DND-41 (cell line): ENCODE measurements at regions not wholly inside any gene's neighbourhood (a gene's known extent, or its start where the extent isn't known, plus 50 kb on each side); places are given as distances from the start of the nearest gene placed in this dataset.
A peak's percentile ranks its signal among the peaks of the same experiment; 100 is the strongest.
"Not testable (repeated sequence)": the region's sequence is repeated elsewhere in the genome, so short reads cannot be mapped to it uniquely, and the experiment has no call there.

Experiments
- ATAC-seq: fragments of 200-7000 bp; cut with Tn5 transposase; 3 replicates; pipeline ENCODE4 v1.9.1; 2021; ENCODE audit warnings: low read depth; ENCODE audit not compliant: insufficient read depth
- DNase-seq: peaks from one replicate; pipeline ENCODE4 v3.0.0-alpha.2; 2020
- H2AFZ ChIP-seq: 2 replicates; pipeline ENCODE4 v1.6.0; 2012; ENCODE audit warnings: low read depth, low read length
- H3K27ac ChIP-seq: 2 replicates; pipeline ENCODE4 v1.5.1; 2012; ENCODE audit warnings: low read length, inconsistent platforms
- H3K27me3 ChIP-seq: fragments of 200-600 bp; sonication (generic); 2 replicates; pipeline ENCODE4 v1.6.0; 2012; ENCODE audit warnings: low read length, mild to moderate bottlenecking, inconsistent platforms; ENCODE audit not compliant: insufficient read depth, poor library complexity
- H3K36me3 ChIP-seq: 2 replicates; pipeline ENCODE4 v1.5.1; 2012; ENCODE audit warnings: low read length, inconsistent platforms; ENCODE audit not compliant: insufficient read depth
- H3K4me1 ChIP-seq: 2 replicates; pipeline ENCODE4 v1.5.1; 2012; ENCODE audit warnings: mild to moderate bottlenecking, low read length; ENCODE audit not compliant: insufficient read depth
- H3K4me2 ChIP-seq: 2 replicates; pipeline ENCODE4 v1.6.0; 2012; ENCODE audit warnings: mild to moderate bottlenecking, moderate library complexity, low read length, inconsistent platforms; ENCODE audit not compliant: insufficient read depth
- H3K4me3 ChIP-seq, 2 experiments: fragments of 200-600 bp in 1 of 2; shearing (Covaris generic) in 1 of 2; 2 replicates each; pipeline ENCODE4 v1.5.1; 2012 to 2016; ENCODE audit warnings: inconsistent platforms in 2 of 2, low read length in 2 of 2, mild to moderate bottlenecking in 2 of 2, low read depth in 1 of 2, moderate library complexity in 1 of 2
- H3K79me2 ChIP-seq: 2 replicates; pipeline ENCODE4 v1.6.0; 2012; ENCODE audit warnings: low read length, inconsistent platforms; ENCODE audit not compliant: insufficient read depth
- H3K9ac ChIP-seq: 2 replicates; pipeline ENCODE4 v1.6.0; 2012; ENCODE audit warnings: low read depth, mild to moderate bottlenecking, inconsistent platforms, low read length, moderate library complexity
- H3K9me3 ChIP-seq: 2 replicates; pipeline ENCODE4 v1.5.1; 2012; ENCODE audit warnings: low read length, moderate library complexity, mild to moderate bottlenecking, inconsistent platforms; ENCODE audit not compliant: insufficient read depth, severe bottlenecking
- H4K20me1 ChIP-seq: 2 replicates; pipeline ENCODE4 v1.6.0; 2012; ENCODE audit warnings: low read length; ENCODE audit not compliant: insufficient read depth

- H3K9ac ChIP-seq, H3K9me3 ChIP-seq, H2AFZ ChIP-seq, H3K27ac ChIP-seq, DNase-seq, H3K4me3 ChIP-seq, H4K20me1 ChIP-seq, H3K4me1 ChIP-seq, H3K4me2 ChIP-seq, H3K79me2 ChIP-seq, H3K36me3 ChIP-seq, ATAC-seq, H3K27me3 ChIP-seq: not testable (repeated sequence)
These were observed 174.4 kb downstream of the ZNF479 start for GRCh38 chr7:56957737-56958408.

- not testable (repeated sequence) for H3K9me3 ChIP-seq, DNase-seq, H3K27me3 ChIP-seq, H3K36me3 ChIP-seq, H3K9ac ChIP-seq, H3K4me1 ChIP-seq, H3K27ac ChIP-seq, ATAC-seq, H3K4me3 ChIP-seq, H3K4me2 ChIP-seq, H2AFZ ChIP-seq, H3K79me2 ChIP-seq, H4K20me1 ChIP-seq
These were observed 175.2 kb downstream of the ZNF479 start for GRCh38 chr7:56957086-56957485.

DNA sequence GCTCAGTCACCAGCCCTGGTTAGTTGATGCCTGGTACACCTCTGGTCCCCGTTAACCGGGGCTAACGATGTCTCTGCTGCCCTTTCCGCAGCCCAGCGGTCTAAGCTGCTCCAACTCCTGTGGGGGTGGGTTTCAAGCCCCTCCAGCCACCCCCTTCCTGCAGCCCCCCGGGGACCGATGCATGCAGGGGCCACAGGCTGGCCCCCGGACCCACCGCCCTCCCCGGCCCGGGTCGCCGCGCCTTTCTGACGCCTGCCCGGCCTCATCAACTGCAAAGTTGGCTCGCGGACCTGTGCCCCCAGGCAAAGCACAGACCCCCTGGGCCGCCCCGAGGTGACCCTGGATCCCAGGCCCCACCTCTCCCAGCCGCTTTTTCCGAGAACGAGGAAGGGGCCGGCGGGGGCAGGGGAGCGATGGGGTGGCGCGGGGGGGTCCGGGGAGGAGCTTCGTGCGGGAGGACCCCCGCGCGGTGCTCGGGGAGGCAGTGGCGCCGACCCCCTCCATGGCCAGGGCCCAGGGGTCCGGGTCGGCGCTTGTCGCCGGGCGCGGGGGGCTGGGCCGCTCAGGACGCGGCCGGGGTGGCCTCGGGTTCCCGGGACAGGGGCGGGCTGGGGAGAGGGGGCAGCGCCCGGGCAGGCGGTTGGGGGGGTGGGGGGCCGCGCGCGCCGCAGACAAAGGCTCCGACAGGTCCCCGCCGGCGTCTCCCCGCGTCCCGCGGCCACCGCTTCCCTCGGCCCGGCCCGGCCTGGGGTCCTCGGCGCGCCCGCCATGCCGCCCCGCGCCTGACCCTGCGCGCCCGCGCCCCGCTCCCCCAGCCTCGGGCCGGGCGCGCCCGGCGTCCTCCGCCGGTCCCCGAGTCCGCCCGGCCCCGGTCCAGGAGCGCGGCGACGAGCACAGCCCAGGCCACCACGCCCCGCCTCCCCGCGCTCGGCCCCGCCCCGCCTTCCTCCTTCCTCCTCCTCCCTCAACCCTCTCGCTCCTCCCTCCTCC lies 183.6 kb downstream of the ZNF479 start:
- not testable (repeated sequence) for H3K79me2 ChIP-seq, H3K27ac ChIP-seq, H3K27me3 ChIP-seq, ATAC-seq, H4K20me1 ChIP-seq, DNase-seq, H3K4me3 ChIP-seq, H3K4me2 ChIP-seq, H2AFZ ChIP-seq, H3K9ac ChIP-seq, H3K4me1 ChIP-seq, H3K9me3 ChIP-seq, H3K36me3 ChIP-seq

DNA sequence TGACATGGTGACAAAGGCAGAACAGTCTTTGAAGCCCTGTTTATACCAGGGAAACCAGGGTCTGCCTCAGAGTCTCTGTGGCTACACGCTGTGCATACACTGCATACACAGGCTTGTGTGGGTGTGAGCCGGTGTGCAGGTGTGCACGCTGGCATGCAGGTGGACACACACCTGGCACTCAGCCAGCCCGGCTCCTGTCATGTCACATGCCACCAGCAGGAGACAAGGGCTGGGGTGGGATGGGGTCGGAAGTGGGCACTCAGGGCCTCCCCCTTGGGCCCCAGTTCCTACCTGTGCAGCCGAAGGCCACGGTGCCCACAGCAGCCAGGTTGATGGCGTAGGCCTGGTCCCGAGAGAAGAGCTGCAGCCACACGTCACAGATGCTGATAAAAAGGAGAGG lies 192.2 kb downstream of the ZNF479 start:
- H3K4me2 ChIP-seq, H2AFZ ChIP-seq, H3K79me2 ChIP-seq, H3K27ac ChIP-seq, H3K27me3 ChIP-seq, H3K9me3 ChIP-seq, H3K4me3 ChIP-seq, DNase-seq, H3K9ac ChIP-seq, H3K4me1 ChIP-seq, H3K36me3 ChIP-seq, H4K20me1 ChIP-seq: not testable (repeated sequence)
- peak; percentile 42; the same call in 2 of the 3 replicates for ATAC-seq

DNA sequence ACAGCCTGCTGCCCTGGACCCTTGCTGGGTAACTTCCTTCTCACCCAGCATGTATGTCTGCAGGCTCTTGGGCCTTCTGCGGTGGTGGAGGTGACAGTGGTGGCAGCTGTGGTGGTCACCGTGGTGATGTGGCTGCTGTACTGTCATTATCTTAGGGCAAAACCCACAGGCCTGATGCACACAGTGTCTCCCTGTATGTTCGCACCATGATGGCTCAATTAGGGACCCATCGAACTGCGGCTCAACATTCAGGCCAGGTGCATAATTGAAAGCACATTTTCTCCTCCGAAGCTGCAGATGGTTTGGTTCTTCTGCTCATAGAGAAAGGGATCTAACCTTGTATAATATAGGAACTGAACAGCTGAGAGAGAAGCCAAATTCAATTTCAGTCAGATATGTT lies 208.3 kb downstream of the ZNF479 start:
- H3K36me3 ChIP-seq, H3K27me3 ChIP-seq, H3K4me2 ChIP-seq, H3K4me1 ChIP-seq, H3K4me3 ChIP-seq, H3K9ac ChIP-seq, H2AFZ ChIP-seq, H3K9me3 ChIP-seq, H3K27ac ChIP-seq, H3K79me2 ChIP-seq, H4K20me1 ChIP-seq, DNase-seq: not testable (repeated sequence)
- ATAC-seq: peak; percentile 66

DNA sequence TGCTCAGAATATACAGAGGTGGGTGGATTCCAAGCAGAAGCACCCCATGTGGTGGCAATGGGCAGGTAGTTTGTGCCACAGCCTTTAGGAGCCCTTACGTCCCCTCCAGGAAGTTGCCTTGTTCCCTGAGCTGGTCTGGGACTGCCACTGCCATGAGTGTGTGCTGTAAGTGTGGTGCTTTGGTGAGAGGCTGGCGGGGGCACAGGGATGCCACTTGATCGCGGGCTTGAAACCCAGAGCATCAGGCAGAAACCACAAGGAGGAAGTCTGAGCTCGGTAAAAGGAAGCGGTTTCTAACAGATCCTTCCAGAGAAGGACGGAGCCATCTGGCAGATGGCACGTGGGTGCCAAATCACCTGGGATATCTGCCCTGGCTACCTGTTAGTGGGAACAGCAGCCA lies 221.3 kb downstream of the ZNF479 start:
- Histone ChIP-seq H3K4me1 (peaks cover 22% of the 10 kb centered on the region), H3K27ac (peak overlapping the region; percentile 85), H3K9ac (peak overlapping the region; percentile 39; the same call in 1 of the 2 replicates)
- not testable (repeated sequence) for H3K27me3 ChIP-seq, H3K4me2 ChIP-seq, H3K79me2 ChIP-seq, H3K9me3 ChIP-seq, H3K4me3 ChIP-seq, H3K36me3 ChIP-seq, H4K20me1 ChIP-seq, H2AFZ ChIP-seq
- peak; percentile 94 for ATAC-seq
- peak; percentile 91 for DNase-seq

DNA sequence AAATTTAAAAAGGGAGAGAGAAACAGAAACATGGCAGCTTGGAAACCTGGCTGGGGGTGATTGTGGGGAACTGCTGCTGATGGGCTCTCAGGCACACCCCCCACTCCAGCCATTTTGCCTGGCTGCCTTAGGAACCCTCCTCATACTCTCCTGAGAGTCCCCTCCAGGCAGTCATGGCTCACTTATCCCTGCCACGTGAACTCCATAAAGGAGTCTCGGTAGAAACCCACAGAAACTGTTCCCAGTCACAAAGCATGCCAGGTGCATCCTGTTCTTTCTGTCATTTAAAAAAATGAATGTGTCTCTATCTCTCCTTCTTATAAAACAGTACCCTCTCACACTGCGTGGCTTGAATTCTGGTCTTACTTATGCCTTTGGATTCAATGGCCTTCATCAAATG lies 242.8 kb downstream of the ZNF479 start:
- not testable (repeated sequence) for H3K4me2 ChIP-seq, H4K20me1 ChIP-seq, H3K79me2 ChIP-seq, H3K27me3 ChIP-seq, H3K9me3 ChIP-seq, H2AFZ ChIP-seq, H3K4me3 ChIP-seq, H3K36me3 ChIP-seq
- DNase-seq (peak; percentile 61), ATAC-seq (peak; percentile 81)
- Histone ChIP-seq H3K27ac (peak overlapping the region; percentile 87), H3K4me1 (peaks cover 30% of the 10 kb centered on the region), H3K9ac (peak overlapping the region; percentile 31; the same call in 1 of the 2 replicates)

DNA sequence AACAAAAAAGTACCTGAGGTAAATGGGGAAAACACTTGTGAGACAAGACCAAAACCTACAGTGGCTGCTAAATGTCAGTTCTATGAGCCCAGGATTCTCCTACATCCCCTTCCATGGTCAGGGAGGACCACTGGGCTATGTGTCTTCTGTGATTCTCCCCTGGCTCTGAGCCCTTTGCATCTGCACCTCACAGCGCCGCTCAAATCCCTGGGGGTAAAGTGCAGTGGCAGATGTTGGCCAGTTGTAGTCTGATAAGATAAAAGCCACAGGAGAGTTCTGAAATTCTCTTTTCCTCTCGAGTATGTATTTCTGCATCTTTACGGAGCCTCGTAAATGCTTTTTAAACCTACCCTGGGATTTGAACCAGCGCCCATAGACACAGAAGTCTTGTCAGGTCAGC lies 247.1 kb downstream of the ZNF479 start:
- ATAC-seq: peak; percentile 37; the same call in 2 of the 3 replicates

More for the DNA sequence above, 247.1 kb downstream of the ZNF479 start:
- not testable (repeated sequence) for H3K9ac ChIP-seq, H3K79me2 ChIP-seq, H3K4me3 ChIP-seq, H3K4me2 ChIP-seq, H3K9me3 ChIP-seq, H4K20me1 ChIP-seq, H3K36me3 ChIP-seq, H3K27me3 ChIP-seq, H2AFZ ChIP-seq
- H3K4me1 ChIP-seq: peaks cover 22% of the 10 kb centered on the region
- DNase-seq: peak; percentile 58
- H3K27ac ChIP-seq: peak overlapping the region; percentile 66; the same call in 1 of the 2 replicates
